ENCODE measurements at regions not wholly inside any gene's neighbourhood (a gene's known extent, or its start where the extent isn't known, plus 50 kb on each side); places are given as distances from the start of the nearest gene placed in this dataset.

DNA sequence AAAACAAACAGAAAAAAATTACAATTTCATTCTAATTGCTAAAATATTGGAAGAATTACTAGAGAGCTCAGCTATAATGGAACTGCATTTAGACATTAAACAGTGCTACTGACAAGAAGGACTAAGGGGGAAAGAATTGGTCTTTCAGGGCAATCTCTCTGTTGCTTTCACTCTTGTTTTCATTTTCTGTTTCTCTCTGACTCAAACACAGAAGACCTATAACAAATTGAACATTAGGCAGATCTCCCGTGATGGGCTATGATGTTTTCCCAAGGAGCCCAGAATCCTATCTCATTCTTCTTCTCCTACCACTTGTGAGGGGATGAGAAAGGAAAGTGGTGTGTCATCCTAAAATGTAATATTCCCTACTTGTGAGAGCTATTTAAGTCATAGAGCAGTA, 358.0 kb upstream of the TGFBR2 start:
- Histone ChIP-seq H3K27me3 (ENCODE audit: low read length) (no peaks in the 10 kb centered on the region), H2AFZ (ENCODE audit: low read depth, low read length, severe bottlenecking) (no peak overlapping the region), H3K9me2 (replicated peaks; ENCODE audit: insufficient read depth, low read length) (no peaks in the 10 kb centered on the region), H3K79me2 (ENCODE audit: insufficient read depth, low read length) (no peaks in the 10 kb centered on the region), H3K4me3 (ENCODE audit: insufficient read depth, low read length, poor library complexity, severe bottlenecking) (no peak overlapping the region), H4K20me1 (ENCODE audit: low read depth, low read length) (no peaks in the 10 kb centered on the region), H3F3A (ENCODE audit: insufficient read depth) (no peaks in the 10 kb centered on the region), H3K9ac (ENCODE audit: low read length) (no peak overlapping the region), H3K4me2 (ENCODE audit: low read depth, low read length, poor library complexity, severe bottlenecking) (no peak overlapping the region), H3K9me3 (ENCODE audit: insufficient read depth, low read length) (no peaks in the 10 kb centered on the region), H3K36me3 (ENCODE audit: low read length) (no peaks in the 10 kb centered on the region), H3K27ac (ENCODE audit: low read depth, low read length) (no peak overlapping the region)
- TF ChIP-seq EZH2phosphoT487 (conservative IDR thresholded peaks at IDR 0.05; ENCODE audit: low read length), result no peak
- TF ChIP-seq, protein P1, sequence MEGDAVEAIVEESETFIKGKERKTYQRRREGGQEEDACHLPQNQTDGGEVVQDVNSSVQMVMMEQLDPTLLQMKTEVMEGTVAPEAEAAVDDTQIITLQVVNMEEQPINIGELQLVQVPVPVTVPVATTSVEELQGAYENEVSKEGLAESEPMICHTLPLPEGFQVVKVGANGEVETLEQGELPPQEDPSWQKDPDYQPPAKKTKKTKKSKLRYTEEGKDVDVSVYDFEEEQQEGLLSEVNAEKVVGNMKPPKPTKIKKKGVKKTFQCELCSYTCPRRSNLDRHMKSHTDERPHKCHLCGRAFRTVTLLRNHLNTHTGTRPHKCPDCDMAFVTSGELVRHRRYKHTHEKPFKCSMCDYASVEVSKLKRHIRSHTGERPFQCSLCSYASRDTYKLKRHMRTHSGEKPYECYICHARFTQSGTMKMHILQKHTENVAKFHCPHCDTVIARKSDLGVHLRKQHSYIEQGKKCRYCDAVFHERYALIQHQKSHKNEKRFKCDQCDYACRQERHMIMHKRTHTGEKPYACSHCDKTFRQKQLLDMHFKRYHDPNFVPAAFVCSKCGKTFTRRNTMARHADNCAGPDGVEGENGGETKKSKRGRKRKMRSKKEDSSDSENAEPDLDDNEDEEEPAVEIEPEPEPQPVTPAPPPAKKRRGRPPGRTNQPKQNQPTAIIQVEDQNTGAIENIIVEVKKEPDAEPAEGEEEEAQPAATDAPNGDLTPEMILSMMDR (IDR thresholded peaks at IDR 0.05; ENCODE audit: insufficient read depth, low read length, poor library complexity, severe bottlenecking), result no peak

DNA sequence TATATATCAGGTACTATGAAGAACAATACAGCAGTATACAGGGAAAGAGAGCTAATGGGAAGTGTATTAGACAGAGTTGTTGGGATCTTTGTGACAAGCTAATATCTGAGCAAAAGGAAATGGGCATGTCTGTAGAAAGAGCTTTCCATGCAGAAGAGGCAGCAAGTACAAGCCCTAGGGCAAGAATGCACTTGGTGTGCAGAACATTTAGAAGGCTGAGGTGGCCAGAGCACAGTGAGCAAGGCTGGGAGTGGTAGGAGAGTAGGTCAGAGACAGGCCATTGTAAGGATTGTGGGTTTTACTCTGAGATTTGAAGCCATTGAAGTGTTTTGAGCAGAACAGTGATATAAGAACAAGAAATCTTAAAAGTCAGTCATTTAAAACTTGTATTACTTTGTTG, 353.9 kb upstream of the TGFBR2 start:
- TF ChIP-seq, protein P1 (IDR thresholded peaks at IDR 0.05; ENCODE audit: insufficient read depth, low read length, poor library complexity, severe bottlenecking), result no peak
- no peak for TF ChIP-seq EZH2phosphoT487 (conservative IDR thresholded peaks at IDR 0.05; ENCODE audit: low read length)
- H3K79me2 ChIP-seq (ENCODE audit: insufficient read depth, low read length), result no peaks in the 10 kb centered on the region
- no peak overlapping the region for H3K9ac ChIP-seq (ENCODE audit: low read length)
- no peak overlapping the region for H2AFZ ChIP-seq (ENCODE audit: low read depth, low read length, severe bottlenecking)
- no peak overlapping the region for H3K4me3 ChIP-seq (ENCODE audit: insufficient read depth, low read length, poor library complexity, severe bottlenecking)
- H3K27me3 ChIP-seq (ENCODE audit: low read length), result no peaks in the 10 kb centered on the region
- no peaks in the 10 kb centered on the region for H3K9me2 ChIP-seq (replicated peaks; ENCODE audit: insufficient read depth, low read length)
- H3F3A ChIP-seq (ENCODE audit: insufficient read depth), result no peaks in the 10 kb centered on the region
- H3K27ac ChIP-seq (ENCODE audit: low read depth, low read length), result no peak overlapping the region
- no peaks in the 10 kb centered on the region for H4K20me1 ChIP-seq (ENCODE audit: low read depth, low read length)
- H3K4me2 ChIP-seq (ENCODE audit: low read depth, low read length, poor library complexity, severe bottlenecking), result no peak overlapping the region
- H3K36me3 ChIP-seq (ENCODE audit: low read length), result no peaks in the 10 kb centered on the region
- H3K9me3 ChIP-seq (ENCODE audit: insufficient read depth, low read length), result no peaks in the 10 kb centered on the region

DNA sequence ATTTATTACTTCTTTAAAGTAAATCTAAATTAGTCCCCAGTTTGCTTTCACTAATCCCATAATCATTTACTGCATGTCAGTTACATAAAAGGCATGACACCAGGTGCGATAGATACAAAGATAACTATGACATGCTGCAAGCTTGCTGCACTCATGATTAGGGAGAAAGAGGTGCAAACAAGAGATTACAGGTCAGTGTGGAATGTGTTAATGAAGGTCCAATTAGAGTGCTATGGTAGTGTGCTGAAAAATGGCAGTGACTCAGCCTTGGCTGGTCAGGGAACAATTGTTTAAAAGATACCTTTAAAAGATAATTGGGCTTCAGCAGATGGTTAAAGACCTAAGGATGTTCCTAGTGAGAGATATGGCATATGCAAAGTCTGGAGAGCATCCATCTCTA, 352.6 kb upstream of the TGFBR2 start:
- no peaks in the 10 kb centered on the region for H4K20me1 ChIP-seq (ENCODE audit: low read depth, low read length)
- no peak overlapping the region for H3K27ac ChIP-seq (ENCODE audit: low read depth, low read length)
- H2AFZ ChIP-seq (ENCODE audit: low read depth, low read length, severe bottlenecking), result no peak overlapping the region
- no peaks in the 10 kb centered on the region for H3K36me3 ChIP-seq (ENCODE audit: low read length)
- no peaks in the 10 kb centered on the region for H3K79me2 ChIP-seq (ENCODE audit: insufficient read depth, low read length)
- no peaks in the 10 kb centered on the region for H3K9me2 ChIP-seq (replicated peaks; ENCODE audit: insufficient read depth, low read length)
- no peak overlapping the region for H3K4me3 ChIP-seq (ENCODE audit: insufficient read depth, low read length, poor library complexity, severe bottlenecking)
- no peaks in the 10 kb centered on the region for H3F3A ChIP-seq (ENCODE audit: insufficient read depth)
- H3K4me2 ChIP-seq (ENCODE audit: low read depth, low read length, poor library complexity, severe bottlenecking), result no peak overlapping the region
- H3K9ac ChIP-seq (ENCODE audit: low read length), result no peak overlapping the region
- no peaks in the 10 kb centered on the region for H3K27me3 ChIP-seq (ENCODE audit: low read length)
- H3K9me3 ChIP-seq (ENCODE audit: insufficient read depth, low read length), result no peaks in the 10 kb centered on the region
- TF ChIP-seq, protein P1 (IDR thresholded peaks at IDR 0.05; ENCODE audit: insufficient read depth, low read length, poor library complexity, severe bottlenecking), result no peak
- TF ChIP-seq EZH2phosphoT487 (conservative IDR thresholded peaks at IDR 0.05; ENCODE audit: low read length), result no peak

Data from SU-DHL-6 (cell line).